C4-2B (cell line): ENCODE measurements at regions not wholly inside any gene's neighbourhood (a gene's known extent, or its start where the extent isn't known, plus 50 kb on each side); places are given as distances from the start of the nearest gene placed in this dataset.

Source experiments
- CTCF ChIP-seq: fragments of 450-650 bp; conservative IDR thresholded peaks from 2 replicates; pipeline ENCODE4 v1.5.1; 2017; ENCODE audit warnings: mild to moderate bottlenecking
- ZFX ChIP-seq: fragments of 450-650 bp; IDR thresholded peaks from 2 replicates; pipeline ENCODE4 v1.6.1; 2017

GRCh38 chr1:4002061-4002521 lies 102.0 kb upstream of the C1orf174 start:
- TF ChIP-seq CTCF, result no peak
- TF ChIP-seq ZFX, result no peak
